A549 (cell line): ENCODE measurements at regions not wholly inside any gene's neighbourhood (a gene's known extent, or its start where the extent isn't known, plus 50 kb on each side); places are given as distances from the start of the nearest gene placed in this dataset.

Experiments used
- CHD2 ChIP-seq: fragments of 150-350 bp; IDR thresholded peaks from 2 replicates; pipeline ENCODE4 v1.6.1; 2014; ENCODE audit warnings: low read length; ENCODE audit not compliant: partially characterized antibody
- PHF8 ChIP-seq: fragments of 200-600 bp; sonication (generic); IDR thresholded peaks from 2 replicates; pipeline ENCODE4 v1.6.1; 2016; ENCODE audit warnings: low read depth, mild to moderate bottlenecking, antibody characterized with exemption, moderate library complexity, borderline replicate concordance
- POLR2A ChIP-seq: IDR thresholded peaks from 2 replicates; pipeline ENCODE4 v1.6.1; 2012; ENCODE audit warnings: mild to moderate bottlenecking, low read length
- TP53 ChIP-seq: fragments of 250-450 bp; sonication (Bioruptor Pico); IDR thresholded peaks from 2 replicates; pipeline ENCODE4 v1.5.0; 2021; ENCODE audit warnings: mild to moderate bottlenecking, moderate library complexity
- TF ChIP-seq, protein P1 (sequence below): fragments of >200 bp; sonication (Bioruptor Twin); formaldehyde crosslinking; IDR thresholded peaks from 3 replicates; pipeline ENCODE4 v1.5.1; 2016
- TF ChIP-seq, protein P2 (sequence below): fragments of 200-600 bp; sonication (generic); IDR thresholded peaks from 2 replicates; pipeline ENCODE4 v1.6.1; 2016; ENCODE audit warnings: antibody characterized with exemption, mild to moderate bottlenecking, moderate library complexity

DNA sequence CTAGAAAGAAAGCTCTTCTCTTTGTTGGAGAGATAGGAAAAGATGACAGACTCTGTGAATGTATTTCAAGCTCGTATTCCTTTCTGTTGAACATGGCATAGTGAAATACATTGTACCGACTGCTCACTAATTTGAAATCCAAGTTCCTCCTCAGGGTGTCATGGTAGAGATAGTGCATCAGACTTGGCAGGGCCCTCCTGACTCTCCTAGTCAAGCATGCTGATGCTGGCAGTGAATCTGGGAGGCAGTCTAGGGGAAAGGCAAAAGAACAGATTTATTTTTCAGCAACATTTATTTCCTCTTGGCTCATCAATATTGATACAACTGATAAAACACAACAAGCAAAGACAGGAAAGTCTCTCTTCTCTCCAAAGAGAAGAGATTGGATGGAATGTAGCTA lies 356.3 kb upstream of the IRAK1BP1 start:
- TF ChIP-seq, protein P1, sequence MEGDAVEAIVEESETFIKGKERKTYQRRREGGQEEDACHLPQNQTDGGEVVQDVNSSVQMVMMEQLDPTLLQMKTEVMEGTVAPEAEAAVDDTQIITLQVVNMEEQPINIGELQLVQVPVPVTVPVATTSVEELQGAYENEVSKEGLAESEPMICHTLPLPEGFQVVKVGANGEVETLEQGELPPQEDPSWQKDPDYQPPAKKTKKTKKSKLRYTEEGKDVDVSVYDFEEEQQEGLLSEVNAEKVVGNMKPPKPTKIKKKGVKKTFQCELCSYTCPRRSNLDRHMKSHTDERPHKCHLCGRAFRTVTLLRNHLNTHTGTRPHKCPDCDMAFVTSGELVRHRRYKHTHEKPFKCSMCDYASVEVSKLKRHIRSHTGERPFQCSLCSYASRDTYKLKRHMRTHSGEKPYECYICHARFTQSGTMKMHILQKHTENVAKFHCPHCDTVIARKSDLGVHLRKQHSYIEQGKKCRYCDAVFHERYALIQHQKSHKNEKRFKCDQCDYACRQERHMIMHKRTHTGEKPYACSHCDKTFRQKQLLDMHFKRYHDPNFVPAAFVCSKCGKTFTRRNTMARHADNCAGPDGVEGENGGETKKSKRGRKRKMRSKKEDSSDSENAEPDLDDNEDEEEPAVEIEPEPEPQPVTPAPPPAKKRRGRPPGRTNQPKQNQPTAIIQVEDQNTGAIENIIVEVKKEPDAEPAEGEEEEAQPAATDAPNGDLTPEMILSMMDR: no peak
- TF ChIP-seq POLR2A (no peak), CHD2 (no peak), TP53 (CRISPR knock-in tag) (no peak), PHF8 (no peak)
- TF ChIP-seq, protein P2, sequence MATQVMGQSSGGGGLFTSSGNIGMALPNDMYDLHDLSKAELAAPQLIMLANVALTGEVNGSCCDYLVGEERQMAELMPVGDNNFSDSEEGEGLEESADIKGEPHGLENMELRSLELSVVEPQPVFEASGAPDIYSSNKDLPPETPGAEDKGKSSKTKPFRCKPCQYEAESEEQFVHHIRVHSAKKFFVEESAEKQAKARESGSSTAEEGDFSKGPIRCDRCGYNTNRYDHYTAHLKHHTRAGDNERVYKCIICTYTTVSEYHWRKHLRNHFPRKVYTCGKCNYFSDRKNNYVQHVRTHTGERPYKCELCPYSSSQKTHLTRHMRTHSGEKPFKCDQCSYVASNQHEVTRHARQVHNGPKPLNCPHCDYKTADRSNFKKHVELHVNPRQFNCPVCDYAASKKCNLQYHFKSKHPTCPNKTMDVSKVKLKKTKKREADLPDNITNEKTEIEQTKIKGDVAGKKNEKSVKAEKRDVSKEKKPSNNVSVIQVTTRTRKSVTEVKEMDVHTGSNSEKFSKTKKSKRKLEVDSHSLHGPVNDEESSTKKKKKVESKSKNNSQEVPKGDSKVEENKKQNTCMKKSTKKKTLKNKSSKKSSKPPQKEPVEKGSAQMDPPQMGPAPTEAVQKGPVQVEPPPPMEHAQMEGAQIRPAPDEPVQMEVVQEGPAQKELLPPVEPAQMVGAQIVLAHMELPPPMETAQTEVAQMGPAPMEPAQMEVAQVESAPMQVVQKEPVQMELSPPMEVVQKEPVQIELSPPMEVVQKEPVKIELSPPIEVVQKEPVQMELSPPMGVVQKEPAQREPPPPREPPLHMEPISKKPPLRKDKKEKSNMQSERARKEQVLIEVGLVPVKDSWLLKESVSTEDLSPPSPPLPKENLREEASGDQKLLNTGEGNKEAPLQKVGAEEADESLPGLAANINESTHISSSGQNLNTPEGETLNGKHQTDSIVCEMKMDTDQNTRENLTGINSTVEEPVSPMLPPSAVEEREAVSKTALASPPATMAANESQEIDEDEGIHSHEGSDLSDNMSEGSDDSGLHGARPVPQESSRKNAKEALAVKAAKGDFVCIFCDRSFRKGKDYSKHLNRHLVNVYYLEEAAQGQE: no peak
